GM10266 (cell line): ENCODE measurements at regions not wholly inside any gene's neighbourhood (a gene's known extent, or its start where the extent isn't known, plus 50 kb on each side); places are given as distances from the start of the nearest gene placed in this dataset.

Experiments
- DNase-seq: peaks from one replicate; pipeline ENCODE4 v3.0.0; 2012; ENCODE audit errors: extremely low spot score
- CTCF ChIP-seq: IDR thresholded peaks from 2 replicates; pipeline ENCODE4 v1.5.1; 2012; ENCODE audit warnings: mild to moderate bottlenecking, low read depth; ENCODE audit not compliant: control insufficient read depth, insufficient read depth; ENCODE audit errors: missing control alignments

GRCh38 chr4:95979961-95980876 is 140.3 kb downstream of the PDHA2 start:
- DNase-seq: no peak
- TF ChIP-seq CTCF: no peak

DNA sequence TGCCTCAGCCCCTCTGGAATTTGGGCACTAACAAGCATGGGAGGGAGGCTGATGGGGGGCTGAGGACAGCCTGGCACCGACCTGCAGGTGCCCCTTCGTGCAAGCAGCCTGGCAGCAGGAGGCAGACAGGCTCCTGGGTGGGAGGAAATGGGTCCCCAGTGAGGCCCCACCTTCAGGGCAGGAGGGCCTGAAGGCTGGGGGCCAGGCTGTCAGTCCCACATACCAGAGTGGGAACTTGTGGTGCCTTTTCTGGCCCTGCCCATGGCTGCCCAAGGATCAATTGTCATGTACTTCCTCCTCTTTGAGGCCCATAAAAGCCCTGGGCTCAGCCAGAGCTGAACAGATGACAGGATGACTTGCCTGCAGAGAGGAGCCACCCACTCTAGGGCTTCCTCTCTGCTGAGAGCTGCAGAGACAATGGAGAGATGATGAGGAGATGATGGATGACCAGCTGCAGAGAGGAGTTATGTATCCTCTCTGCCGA is 141.0 kb downstream of the PDHA2 start:
- no peak for TF ChIP-seq CTCF
- no peak for DNase-seq

- DNase-seq: no peak
- TF ChIP-seq CTCF: no peak
Observed at GRCh38 chr4:95981591-95981990, 141.7 kb downstream of the PDHA2 start.

GRCh38 chr4:95982516-95982915 is 142.6 kb downstream of the PDHA2 start:
- TF ChIP-seq CTCF: no peak
- no peak for DNase-seq

DNA sequence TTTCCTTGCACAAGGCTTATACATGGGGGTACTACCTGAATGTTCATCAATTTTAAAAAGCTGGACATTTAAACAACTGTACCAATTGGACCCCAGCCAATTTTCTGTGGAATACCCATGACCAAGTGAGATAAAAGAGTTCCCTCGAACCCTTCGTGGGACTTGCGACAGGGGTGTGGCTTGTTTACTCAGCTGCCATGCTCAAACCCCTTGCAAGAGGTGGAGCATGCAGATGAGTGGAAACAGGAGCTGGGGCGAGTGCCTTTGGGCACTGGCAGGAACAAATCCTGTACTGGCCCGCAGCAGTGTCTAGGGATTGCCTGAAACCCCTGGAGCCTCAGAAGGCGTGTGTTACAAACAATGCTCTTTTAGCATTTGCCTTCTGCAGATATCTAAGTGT is 144.2 kb downstream of the PDHA2 start:
- no peak for TF ChIP-seq CTCF
- no peak for DNase-seq

- DNase-seq: no peak
- TF ChIP-seq CTCF: no peak
Observed at GRCh38 chr4:95985051-95985450, 145.2 kb downstream of the PDHA2 start.

DNA sequence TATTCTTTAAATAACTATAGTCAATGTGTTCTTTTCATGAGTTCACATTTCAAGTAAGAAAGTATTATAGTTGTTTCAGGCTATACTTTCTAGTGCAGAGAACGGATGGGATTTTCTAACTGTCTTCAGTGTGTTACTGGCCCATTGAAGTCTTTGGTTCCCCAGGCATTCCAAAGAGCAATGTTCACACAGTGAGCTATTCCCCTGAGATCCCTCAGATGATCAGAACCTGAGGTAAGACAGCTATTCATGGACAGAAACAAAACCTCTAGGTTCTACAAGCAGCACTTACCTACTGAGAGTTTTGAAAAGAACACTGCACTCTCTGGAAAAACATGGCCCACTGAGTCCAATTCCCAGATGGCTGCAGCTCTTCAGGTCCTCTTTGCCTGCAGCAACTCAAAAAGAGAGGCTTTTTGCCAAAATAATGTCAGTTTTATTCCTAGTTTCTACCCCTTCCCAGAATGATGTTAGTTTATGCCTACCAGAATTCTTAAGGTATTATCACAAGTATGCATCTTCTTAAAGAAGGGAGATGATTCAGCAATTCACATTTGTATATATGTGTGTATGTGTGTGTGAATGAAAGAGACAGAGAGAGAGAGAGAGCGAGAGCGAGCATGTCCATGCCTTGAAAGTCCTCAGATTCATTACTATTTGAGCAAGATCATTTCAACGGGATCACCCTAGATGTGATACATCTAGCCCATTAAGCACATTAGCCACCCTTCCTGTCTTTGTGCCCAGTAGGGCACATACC is 146.1 kb downstream of the PDHA2 start:
- TF ChIP-seq CTCF: no peak
- no peak for DNase-seq
